ENCODE measurements at regions not wholly inside any gene's neighbourhood (a gene's known extent, or its start where the extent isn't known, plus 50 kb on each side); places are given as distances from the start of the nearest gene placed in this dataset.

- TF ChIP-seq CTCF (IDR thresholded peaks at IDR 0.05) (no peak), POLR2AphosphoS5 (IDR thresholded peaks at IDR 0.05) (no peak), POLR2A (IDR thresholded peaks at IDR 0.05) (no peak)
Measured at GRCh38 chr6:34606477-34607265, 50.5 kb upstream of the SPDEF start.

Data from breast epithelium (tissue), 3 donors.